Activated CD8-positive, alpha-beta T cell treated with anti-CD3 and anti-CD28 coated beads for 36 hours (primary cell): ENCODE measurements at regions not wholly inside any gene's neighbourhood (a gene's known extent, or its start where the extent isn't known, plus 50 kb on each side); places are given as distances from the start of the nearest gene placed in this dataset.
"Not testable (repeated sequence)": the region's sequence is repeated elsewhere in the genome, so short reads cannot be mapped to it uniquely, and the experiment has no call there.

Experiments
- ATAC-seq: fragments of 200-7000 bp; cut with Tn5 transposase; one replicate; pipeline ENCODE4 v1.10.0; 2021; ENCODE audit warnings: mild to moderate bottlenecking, moderate library complexity
- CTCF ChIA-PET: fragments of 350-600 bp; sonication (Branson Sonifier 250); formaldehyde crosslinking; loops from one replicate; lab custom pipeline; 2021; ENCODE audit warnings: antibody characterized with exemption; lab: Charles Lee
- POLR2A ChIA-PET: fragments of 350-600 bp; sonication (Branson Sonifier 250); formaldehyde crosslinking; loops from one replicate; lab custom pipeline; 2021; ENCODE audit warnings: antibody characterized with exemption; lab: Charles Lee
- DNase-seq: peaks from one replicate; pipeline ENCODE4 v3.0.0-alpha.2; 2020
- H3K27ac Mint-ChIP-seq: one replicate; pipeline ENCODE4 v1.8.0; 2021; ENCODE audit warnings: mild to moderate bottlenecking, mixed read lengths
- H3K27me3 Mint-ChIP-seq: one replicate; pipeline ENCODE4 v1.8.0; 2021; ENCODE audit warnings: mixed read lengths
- H3K36me3 Mint-ChIP-seq: one replicate; pipeline ENCODE4 v1.8.0; 2021; ENCODE audit warnings: low read depth, mixed read lengths
- H3K4me1 Mint-ChIP-seq: one replicate; pipeline ENCODE4 v1.8.0; 2021; ENCODE audit warnings: low read depth, mixed read lengths
- H3K4me3 Mint-ChIP-seq: one replicate; pipeline ENCODE4 v1.8.0; 2021; ENCODE audit warnings: mild to moderate bottlenecking, moderate library complexity, mixed read lengths
- H3K9me3 Mint-ChIP-seq: one replicate; pipeline ENCODE4 v1.8.0; 2021; ENCODE audit warnings: mixed read lengths
- CTCF ChIP-seq: fragments of 200-600 bp; IDR thresholded peaks from one replicate; pipeline ENCODE4 v1.8.0; 2022; ENCODE audit warnings: antibody characterized with exemption, mild to moderate bottlenecking
- intact Hi-C: fragments of 100-400 bp; cut with micrococcal nuclease; formaldehyde crosslinking; loops from one replicate; pipeline ENCODE4 v1.10.0; 2022

- DNase-seq (no peak), ATAC-seq (no peak)
- ChIA-PET POLR2A (no interaction called here), CTCF (no interaction called here)
- intact Hi-C loops, result no loop called here
- no peaks in the 10 kb centered on the region for H3K9me3 Mint-ChIP-seq
- no peak overlapping the region for H3K4me3 Mint-ChIP-seq
- no peak overlapping the region for H3K27ac Mint-ChIP-seq
- no peaks in the 10 kb centered on the region for H3K27me3 Mint-ChIP-seq
- TF ChIP-seq CTCF, result no peak
- H3K4me1 Mint-ChIP-seq, result no peaks in the 10 kb centered on the region
- H3K36me3 Mint-ChIP-seq, result no peaks in the 10 kb centered on the region
Observed at GRCh38 chr6:74408844-74409243, 712.8 kb downstream of the CD109 start.

- Mint-ChIP-seq H3K27me3 (no peaks in the 10 kb centered on the region), H3K4me1 (no peaks in the 10 kb centered on the region), H3K36me3 (no peaks in the 10 kb centered on the region), H3K9me3 (peaks cover 3% of the 10 kb centered on the region), H3K27ac (no peak overlapping the region), H3K4me3 (no peak overlapping the region)
- no peak for TF ChIP-seq CTCF
- intact Hi-C loops, result no loop called here
- DNase-seq (no peak), ATAC-seq (no peak)
- CTCF ChIA-PET, result no interaction called here
- POLR2A ChIA-PET, result no interaction called here
Observed at GRCh38 chr6:74404366-74404765, 708.4 kb downstream of the CD109 start.

GRCh38 chr6:74402781-74403180 is 706.8 kb downstream of the CD109 start:
- intact Hi-C loops, result no loop called here
- no peak for TF ChIP-seq CTCF
- Mint-ChIP-seq H3K4me3 (no peak overlapping the region), H3K9me3 (peaks cover 3% of the 10 kb centered on the region), H3K36me3 (no peaks in the 10 kb centered on the region), H3K27me3 (no peaks in the 10 kb centered on the region), H3K4me1 (no peaks in the 10 kb centered on the region), H3K27ac (no peak overlapping the region)
- CTCF ChIA-PET, result no interaction called here
- ATAC-seq (no peak), DNase-seq (no peak)
- POLR2A ChIA-PET, result no interaction called here

GRCh38 chr6:74378437-74378836 is 682.4 kb downstream of the CD109 start:
- H3K27ac Mint-ChIP-seq, ATAC-seq, intact Hi-C loops: not testable (repeated sequence)

GRCh38 chr6:74369556-74369993 is 673.6 kb downstream of the CD109 start:
- no peaks in the 10 kb centered on the region for H3K27me3 Mint-ChIP-seq
- ChIA-PET CTCF (no interaction called here), POLR2A (no interaction called here)
- H3K9me3 Mint-ChIP-seq, result peaks cover 6% of the 10 kb centered on the region
- H3K4me3 Mint-ChIP-seq, result no peak overlapping the region
- no peak overlapping the region for H3K27ac Mint-ChIP-seq
- no peaks in the 10 kb centered on the region for H3K4me1 Mint-ChIP-seq
- no peaks in the 10 kb centered on the region for H3K36me3 Mint-ChIP-seq
- ATAC-seq, result no peak
- intact Hi-C loops, result no loop called here
- no peak for DNase-seq
- TF ChIP-seq CTCF, result no peak

More at GRCh38 chr6:74378437-74378836, 682.4 kb downstream of the CD109 start:
- POLR2A ChIA-PET, CTCF ChIA-PET, H3K4me3 Mint-ChIP-seq, DNase-seq, H3K27me3 Mint-ChIP-seq, H3K9me3 Mint-ChIP-seq, H3K36me3 Mint-ChIP-seq, H3K4me1 Mint-ChIP-seq: not testable (repeated sequence)

GRCh38 chr6:74368746-74369145 is 672.7 kb downstream of the CD109 start:
- Mint-ChIP-seq H3K27me3 (no peaks in the 10 kb centered on the region), H3K4me3 (no peak overlapping the region), H3K36me3 (no peaks in the 10 kb centered on the region), H3K4me1 (no peaks in the 10 kb centered on the region), H3K27ac (no peak overlapping the region), H3K9me3 (peaks cover 6% of the 10 kb centered on the region)
- CTCF ChIA-PET, result no interaction called here
- POLR2A ChIA-PET, result no interaction called here
- DNase-seq, result no peak
- ATAC-seq, result no peak
- intact Hi-C loops, result no loop called here
- no peak for TF ChIP-seq CTCF
